Right atrium auricular region (tissue), 2 donors: ENCODE measurements at regions not wholly inside any gene's neighbourhood (a gene's known extent, or its start where the extent isn't known, plus 50 kb on each side); places are given as distances from the start of the nearest gene placed in this dataset.
"Not testable (repeated sequence)": the region's sequence is repeated elsewhere in the genome, so short reads cannot be mapped to it uniquely, and the experiment has no call there.

Experiments used
- DNase-seq: peaks from one replicate; pipeline ENCODE4 v3.0.0-alpha.2; 2019; ENCODE audit warnings: low spot score
- H3K27ac ChIP-seq, 2 donors: fragments of 200-600 bp; sonication (generic); 1 replicate in 1 of 2; 2 replicates in 1 of 2; pipeline ENCODE4 v1.5.1; 2016 to 2019
- H3K27me3 ChIP-seq, 2 donors: fragments of 200-600 bp; sonication (generic); one replicate each; pipeline versions ENCODE4 v1.5.1 to v1.6.0; 2017 to 2019
- H3K36me3 ChIP-seq: fragments of 200-600 bp; sonication (generic); one replicate; pipeline ENCODE4 v1.5.1; 2016
- H3K4me1 ChIP-seq, 2 donors: fragments of 200-600 bp; sonication (generic); one replicate each; pipeline versions ENCODE4 v1.5.1 to v1.6.0; 2017 to 2019
- H3K4me3 ChIP-seq, 2 donors: fragments of 200-600 bp; sonication (generic); 1 replicate in 1 of 2; 2 replicates in 1 of 2; pipeline ENCODE4 v1.5.1; 2017 to 2019; ENCODE audit warnings: mild to moderate bottlenecking in 1 of 2, moderate library complexity in 1 of 2
- H3K9me3 ChIP-seq, 2 donors: fragments of 200-600 bp; sonication (generic); one replicate each; pipeline ENCODE4 v1.5.1; 2019
- TF ChIP-seq, protein P1 (sequence below), 2 donors: fragments of 200-600 bp; sonication (generic); IDR thresholded peaks; one replicate each; pipeline ENCODE4 v1.5.1; 2019; ENCODE audit warnings: antibody characterized with exemption in 2 of 2

DNA sequence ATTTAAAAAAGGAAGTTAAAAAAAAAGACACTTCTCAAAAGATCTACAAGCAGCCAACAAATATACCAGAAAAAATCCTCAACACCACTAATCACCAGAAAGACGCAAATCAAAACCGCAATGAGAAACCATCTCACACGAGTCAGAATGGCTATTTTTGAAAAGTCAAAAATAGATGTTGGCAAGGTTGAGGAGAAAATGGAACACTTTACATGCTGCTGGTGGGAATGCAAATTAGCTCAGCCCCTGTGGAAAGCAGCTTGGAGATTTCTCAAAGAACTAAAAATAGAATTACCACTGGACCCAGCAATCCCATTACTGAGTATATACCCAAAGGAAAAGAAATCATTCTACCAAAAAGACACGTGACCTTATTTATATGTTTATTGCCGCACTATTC, 574.7 kb upstream of the ADAMTS9 start:
- Histone ChIP-seq H3K27me3 (no peaks in the 10 kb centered on the region), H3K4me1 (no peaks in the 10 kb centered on the region), H3K27ac (no peak overlapping the region), H3K36me3 (no peaks in the 10 kb centered on the region), H3K9me3 (peaks cover 0 to 6% of the 10 kb centered on the region in 2 donors), H3K4me3 (no peak overlapping the region)
- no peak for DNase-seq
- TF ChIP-seq, protein P1, sequence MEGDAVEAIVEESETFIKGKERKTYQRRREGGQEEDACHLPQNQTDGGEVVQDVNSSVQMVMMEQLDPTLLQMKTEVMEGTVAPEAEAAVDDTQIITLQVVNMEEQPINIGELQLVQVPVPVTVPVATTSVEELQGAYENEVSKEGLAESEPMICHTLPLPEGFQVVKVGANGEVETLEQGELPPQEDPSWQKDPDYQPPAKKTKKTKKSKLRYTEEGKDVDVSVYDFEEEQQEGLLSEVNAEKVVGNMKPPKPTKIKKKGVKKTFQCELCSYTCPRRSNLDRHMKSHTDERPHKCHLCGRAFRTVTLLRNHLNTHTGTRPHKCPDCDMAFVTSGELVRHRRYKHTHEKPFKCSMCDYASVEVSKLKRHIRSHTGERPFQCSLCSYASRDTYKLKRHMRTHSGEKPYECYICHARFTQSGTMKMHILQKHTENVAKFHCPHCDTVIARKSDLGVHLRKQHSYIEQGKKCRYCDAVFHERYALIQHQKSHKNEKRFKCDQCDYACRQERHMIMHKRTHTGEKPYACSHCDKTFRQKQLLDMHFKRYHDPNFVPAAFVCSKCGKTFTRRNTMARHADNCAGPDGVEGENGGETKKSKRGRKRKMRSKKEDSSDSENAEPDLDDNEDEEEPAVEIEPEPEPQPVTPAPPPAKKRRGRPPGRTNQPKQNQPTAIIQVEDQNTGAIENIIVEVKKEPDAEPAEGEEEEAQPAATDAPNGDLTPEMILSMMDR (IDR thresholded peaks at IDR 0.05), result no peak

GRCh38 chr3:65259946-65260345, 572.1 kb upstream of the ADAMTS9 start:
- H3K36me3 ChIP-seq, result no peaks in the 10 kb centered on the region
- no peak for DNase-seq
- no peak overlapping the region for H3K4me3 ChIP-seq
- TF ChIP-seq, protein P1 (IDR thresholded peaks at IDR 0.05), result no peak
- no peak overlapping the region for H3K27ac ChIP-seq
- no peaks in the 10 kb centered on the region for H3K4me1 ChIP-seq
- H3K27me3 ChIP-seq, result no peaks in the 10 kb centered on the region
- H3K9me3 ChIP-seq, result peaks cover 0 to 6% of the 10 kb centered on the region in 2 donors

DNA sequence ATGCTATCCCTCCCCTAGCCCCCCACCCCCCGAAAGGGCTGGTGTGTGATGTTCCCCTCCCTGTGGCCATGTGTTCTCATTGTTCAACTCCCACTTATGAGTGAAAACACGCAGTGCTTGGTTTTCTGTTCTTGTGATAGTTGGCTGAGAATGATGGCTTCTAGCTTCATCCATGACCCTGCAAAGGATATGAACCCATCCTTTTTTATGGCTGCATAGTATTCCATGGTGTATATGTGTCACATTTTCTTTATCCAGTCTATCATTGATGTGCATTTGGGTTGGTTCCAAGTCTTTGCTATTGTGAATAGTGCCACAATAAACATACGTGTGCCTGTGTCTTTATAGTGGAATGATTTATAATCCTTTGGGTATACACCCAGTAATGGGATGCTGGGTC, 565.1 kb upstream of the ADAMTS9 start:
- H3K36me3 ChIP-seq, H3K4me1 ChIP-seq, DNase-seq, H3K4me3 ChIP-seq, H3K9me3 ChIP-seq, H3K27ac ChIP-seq, H3K27me3 ChIP-seq: not testable (repeated sequence)

DNA sequence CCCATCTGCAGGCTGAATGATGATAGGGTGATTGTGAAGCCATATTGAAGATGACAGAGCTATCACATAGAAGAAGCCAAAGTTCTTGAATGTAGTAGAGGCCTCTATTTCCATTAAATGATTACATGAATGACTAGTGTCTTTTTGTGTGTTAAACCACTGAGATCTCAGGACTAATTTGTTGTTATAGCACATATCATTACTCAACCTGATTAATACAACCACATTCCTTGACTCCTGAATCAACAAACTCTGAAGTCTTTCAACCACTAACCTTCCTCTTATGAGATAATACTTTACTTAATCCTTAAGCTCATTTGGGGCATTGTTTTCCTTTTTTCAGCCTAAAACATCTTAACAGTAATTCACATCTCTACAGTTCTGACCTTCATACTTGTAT, 564.5 kb upstream of the ADAMTS9 start:
- Histone ChIP-seq H3K36me3 (no peaks in the 10 kb centered on the region), H3K27me3 (no peaks in the 10 kb centered on the region), H3K4me3 (no peak overlapping the region), H3K4me1 (no peaks in the 10 kb centered on the region), H3K27ac (no peak overlapping the region), H3K9me3 (no peaks in the 10 kb centered on the region)
- TF ChIP-seq, protein P1 (IDR thresholded peaks at IDR 0.05), result no peak
- DNase-seq, result no peak

- H3K4me1 ChIP-seq, result no peaks in the 10 kb centered on the region
- no peaks in the 10 kb centered on the region for H3K9me3 ChIP-seq
- H3K36me3 ChIP-seq, result no peaks in the 10 kb centered on the region
- TF ChIP-seq, protein P1 (IDR thresholded peaks at IDR 0.05), result no peak
- H3K4me3 ChIP-seq, result no peak overlapping the region
- H3K27ac ChIP-seq, result no peak overlapping the region
- H3K27me3 ChIP-seq, result no peaks in the 10 kb centered on the region
- DNase-seq, result no peak
These were observed 563.6 kb upstream of the ADAMTS9 start for GRCh38 chr3:65251375-65251774.

DNA sequence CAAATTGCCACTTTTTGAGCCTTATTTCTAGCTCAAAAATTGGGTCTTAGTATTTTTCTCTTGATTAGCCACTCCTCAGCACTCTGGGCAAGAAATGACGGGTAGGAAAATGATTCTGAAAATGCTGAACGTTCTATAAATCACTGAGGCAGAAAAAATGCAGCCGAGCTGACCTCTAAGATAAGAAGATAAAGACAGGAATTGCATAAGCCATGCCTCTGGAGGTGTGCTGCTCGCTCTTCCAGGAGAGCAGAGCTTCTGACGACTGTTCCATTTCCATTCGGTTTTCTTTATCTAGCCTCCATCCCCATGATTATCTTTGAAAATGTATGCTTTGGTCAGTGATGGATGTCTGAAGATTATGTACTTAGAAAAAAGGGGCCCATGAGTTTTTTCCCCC, 558.8 kb upstream of the ADAMTS9 start:
- TF ChIP-seq, protein P1 (IDR thresholded peaks at IDR 0.05), result no peak
- H3K36me3 ChIP-seq, result no peaks in the 10 kb centered on the region
- H3K9me3 ChIP-seq, result no peaks in the 10 kb centered on the region
- H3K27ac ChIP-seq, result no peak overlapping the region
- no peak overlapping the region for H3K4me3 ChIP-seq
- H3K27me3 ChIP-seq, result no peaks in the 10 kb centered on the region
- DNase-seq, result no peak
- peaks cover 0 to 6% of the 10 kb centered on the region in 2 donors for H3K4me1 ChIP-seq
